ENCODE measurements at regions not wholly inside any gene's neighbourhood (a gene's known extent, or its start where the extent isn't known, plus 50 kb on each side); places are given as distances from the start of the nearest gene placed in this dataset.

DNA sequence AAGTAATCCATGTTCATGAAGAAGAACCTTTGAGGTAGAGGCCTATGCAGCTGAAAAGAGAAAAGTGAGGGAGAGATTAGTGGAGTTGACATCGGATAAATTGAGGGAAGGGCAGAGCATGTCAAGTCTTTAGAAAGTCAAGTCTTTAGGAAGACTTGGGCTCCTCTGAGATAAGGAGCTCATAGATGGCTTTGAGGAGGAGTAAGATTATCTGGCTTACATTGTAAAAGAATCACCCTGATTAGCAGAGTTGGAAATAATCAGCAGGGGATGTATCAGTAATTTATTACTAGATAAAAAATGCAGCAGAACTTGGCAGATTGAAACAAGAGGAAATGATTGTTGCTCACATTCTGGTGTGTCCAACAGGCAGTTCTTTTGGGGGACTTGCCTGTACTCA is 727.2 kb upstream of the WWC1 start:
- no peak for TF ChIP-seq CTCF (IDR thresholded peaks at IDR 0.05)

DNA sequence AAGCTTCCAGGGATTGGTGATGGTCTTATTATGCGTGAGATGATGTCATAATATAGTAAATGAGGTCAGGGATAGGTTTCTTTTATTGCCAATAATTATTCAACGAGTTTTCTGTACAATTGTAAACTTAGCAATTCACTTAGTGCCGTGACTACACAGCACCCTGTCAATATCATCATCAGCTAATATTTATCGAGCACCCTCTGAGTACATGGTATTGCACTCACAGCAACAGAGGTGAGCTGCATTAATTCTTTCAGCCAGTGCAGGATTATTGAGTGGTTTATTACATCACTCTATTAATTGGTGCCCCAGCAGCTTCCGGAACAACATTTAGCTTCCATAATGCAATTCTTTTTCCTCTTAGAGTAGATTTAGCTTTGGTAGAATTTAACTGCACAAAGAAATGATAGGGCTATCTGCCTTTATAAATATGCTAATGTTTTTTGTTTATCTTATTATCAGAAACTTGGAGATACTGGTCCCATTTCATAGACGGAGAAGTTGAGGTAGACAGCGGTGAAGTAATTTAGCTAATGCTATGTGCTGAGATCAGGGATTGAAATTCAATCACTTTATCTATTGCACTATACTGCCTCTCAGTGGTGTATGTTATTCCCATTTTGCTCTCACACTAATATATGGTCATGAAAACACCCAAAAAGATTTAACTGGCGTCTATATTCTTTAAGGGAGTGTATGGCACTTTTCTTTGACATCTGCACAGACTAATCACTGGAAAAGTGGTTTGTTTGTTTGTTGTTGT is 726.1 kb upstream of the WWC1 start:
- peak; percentile 57 for TF ChIP-seq CTCF (IDR thresholded peaks at IDR 0.05)

- TF ChIP-seq CTCF (IDR thresholded peaks at IDR 0.05) = no peak
These were observed 721.0 kb upstream of the WWC1 start for GRCh38 chr5:167570431-167570830.

DNA sequence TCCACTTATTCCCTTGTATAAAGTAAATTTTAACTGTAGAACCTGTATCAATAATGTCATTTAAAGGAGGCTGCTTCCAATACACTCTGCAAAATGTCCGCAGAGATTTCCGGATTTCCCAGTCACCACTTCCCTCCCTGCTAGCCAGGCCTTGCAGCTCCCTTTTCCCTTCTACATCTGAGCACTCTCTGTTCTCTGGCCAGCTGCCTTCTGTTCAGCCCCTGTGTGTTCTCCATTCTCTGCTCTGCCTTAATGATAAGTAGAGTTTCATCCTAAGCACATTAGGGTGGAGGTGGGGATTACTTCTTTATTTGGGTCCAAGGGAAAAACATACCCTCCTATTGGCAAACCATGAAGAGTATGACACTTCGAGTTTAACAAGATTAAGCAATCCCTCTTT is 719.6 kb upstream of the WWC1 start:
- TF ChIP-seq CTCF (IDR thresholded peaks at IDR 0.05) = no peak

GRCh38 chr5:167573370-167574127 is 717.9 kb upstream of the WWC1 start:
- no peak for TF ChIP-seq CTCF (IDR thresholded peaks at IDR 0.05)

- no peak for TF ChIP-seq CTCF (IDR thresholded peaks at IDR 0.05)
These were observed 717.0 kb upstream of the WWC1 start for GRCh38 chr5:167574464-167574863.

GRCh38 chr5:167575330-167575729 is 716.1 kb upstream of the WWC1 start:
- no peak for TF ChIP-seq CTCF (IDR thresholded peaks at IDR 0.05)

Measured in LNCAP (cell line).